Tibial nerve (tissue), 3 donors: ENCODE measurements at regions not wholly inside any gene's neighbourhood (a gene's known extent, or its start where the extent isn't known, plus 50 kb on each side); places are given as distances from the start of the nearest gene placed in this dataset.

Source experiments
- POLR2A ChIP-seq, 2 donors: fragments of 450-650 bp; IDR thresholded peaks; one replicate each; pipeline ENCODE4 v1.6.1; 2017; ENCODE audit warnings: antibody characterized with exemption in 2 of 2, mild to moderate bottlenecking in 2 of 2, moderate library complexity in 2 of 2
- TF ChIP-seq, protein P1 (sequence below), 5 experiments: fragments of 200-600 bp in 3 of 5; fragments of 450-650 bp in 2 of 5; sonication (generic) in 3 of 5; IDR thresholded peaks; one replicate each; pipeline ENCODE4 v1.5.1; 2016 to 2019; ENCODE audit warnings: antibody characterized with exemption in 5 of 5, mild to moderate bottlenecking in 3 of 5, moderate library complexity in 2 of 5

DNA sequence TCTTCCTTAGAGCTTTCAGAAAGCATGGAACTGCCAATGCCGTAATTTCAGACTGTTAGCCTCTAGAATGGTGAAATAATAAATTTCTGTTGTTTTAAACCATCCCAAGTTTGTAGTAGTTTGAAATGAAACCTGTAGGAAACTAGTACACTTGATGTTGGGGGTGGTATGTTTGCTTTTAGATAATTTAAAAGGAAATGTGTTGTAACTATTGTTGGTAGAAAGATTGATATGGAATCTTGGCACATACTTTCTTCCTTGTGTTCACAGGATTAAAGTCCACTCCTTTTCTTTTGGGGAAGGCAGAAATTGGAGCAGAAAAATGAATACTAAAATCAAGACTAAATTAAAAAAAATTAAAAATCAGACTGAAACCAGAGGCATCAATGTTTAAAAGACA, 66.0 kb upstream of the ARRDC3 start:
- TF ChIP-seq, protein P1, sequence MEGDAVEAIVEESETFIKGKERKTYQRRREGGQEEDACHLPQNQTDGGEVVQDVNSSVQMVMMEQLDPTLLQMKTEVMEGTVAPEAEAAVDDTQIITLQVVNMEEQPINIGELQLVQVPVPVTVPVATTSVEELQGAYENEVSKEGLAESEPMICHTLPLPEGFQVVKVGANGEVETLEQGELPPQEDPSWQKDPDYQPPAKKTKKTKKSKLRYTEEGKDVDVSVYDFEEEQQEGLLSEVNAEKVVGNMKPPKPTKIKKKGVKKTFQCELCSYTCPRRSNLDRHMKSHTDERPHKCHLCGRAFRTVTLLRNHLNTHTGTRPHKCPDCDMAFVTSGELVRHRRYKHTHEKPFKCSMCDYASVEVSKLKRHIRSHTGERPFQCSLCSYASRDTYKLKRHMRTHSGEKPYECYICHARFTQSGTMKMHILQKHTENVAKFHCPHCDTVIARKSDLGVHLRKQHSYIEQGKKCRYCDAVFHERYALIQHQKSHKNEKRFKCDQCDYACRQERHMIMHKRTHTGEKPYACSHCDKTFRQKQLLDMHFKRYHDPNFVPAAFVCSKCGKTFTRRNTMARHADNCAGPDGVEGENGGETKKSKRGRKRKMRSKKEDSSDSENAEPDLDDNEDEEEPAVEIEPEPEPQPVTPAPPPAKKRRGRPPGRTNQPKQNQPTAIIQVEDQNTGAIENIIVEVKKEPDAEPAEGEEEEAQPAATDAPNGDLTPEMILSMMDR (IDR thresholded peaks at IDR 0.05) = no peak
- no peak for TF ChIP-seq POLR2A (IDR thresholded peaks at IDR 0.05)
